ENCODE measurements at regions not wholly inside any gene's neighbourhood (a gene's known extent, or its start where the extent isn't known, plus 50 kb on each side); places are given as distances from the start of the nearest gene placed in this dataset.

GRCh38 chr3:130843441-130843840, 50.4 kb upstream of the ATP2C1 start:
- DNase-seq = no peak
- Histone ChIP-seq H3K27me3 (no peaks in the 10 kb centered on the region), H3K27ac (no peak overlapping the region), H3K9me3 (no peaks in the 10 kb centered on the region), H3K36me3 (no peaks in the 10 kb centered on the region), H3K4me3 (no peak overlapping the region), H3K4me1 (peaks cover 0 to 8% (median 0%) of the 10 kb centered on the region in 4 donors)
- TF ChIP-seq, protein P1, sequence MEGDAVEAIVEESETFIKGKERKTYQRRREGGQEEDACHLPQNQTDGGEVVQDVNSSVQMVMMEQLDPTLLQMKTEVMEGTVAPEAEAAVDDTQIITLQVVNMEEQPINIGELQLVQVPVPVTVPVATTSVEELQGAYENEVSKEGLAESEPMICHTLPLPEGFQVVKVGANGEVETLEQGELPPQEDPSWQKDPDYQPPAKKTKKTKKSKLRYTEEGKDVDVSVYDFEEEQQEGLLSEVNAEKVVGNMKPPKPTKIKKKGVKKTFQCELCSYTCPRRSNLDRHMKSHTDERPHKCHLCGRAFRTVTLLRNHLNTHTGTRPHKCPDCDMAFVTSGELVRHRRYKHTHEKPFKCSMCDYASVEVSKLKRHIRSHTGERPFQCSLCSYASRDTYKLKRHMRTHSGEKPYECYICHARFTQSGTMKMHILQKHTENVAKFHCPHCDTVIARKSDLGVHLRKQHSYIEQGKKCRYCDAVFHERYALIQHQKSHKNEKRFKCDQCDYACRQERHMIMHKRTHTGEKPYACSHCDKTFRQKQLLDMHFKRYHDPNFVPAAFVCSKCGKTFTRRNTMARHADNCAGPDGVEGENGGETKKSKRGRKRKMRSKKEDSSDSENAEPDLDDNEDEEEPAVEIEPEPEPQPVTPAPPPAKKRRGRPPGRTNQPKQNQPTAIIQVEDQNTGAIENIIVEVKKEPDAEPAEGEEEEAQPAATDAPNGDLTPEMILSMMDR (IDR thresholded peaks at IDR 0.05) = no peak
- no peak for TF ChIP-seq POLR2A (IDR thresholded peaks at IDR 0.05)

Data from Peyer's patch (tissue), 4 donors.